ENCODE measurements at regions not wholly inside any gene's neighbourhood (a gene's known extent, or its start where the extent isn't known, plus 50 kb on each side); places are given as distances from the start of the nearest gene placed in this dataset.

- peak in 3 of 7 donors; percentile 34 to 75 (median 45) for DNase-seq
- Histone ChIP-seq H3K4me1 (replicated peaks in 1 of 2) (peaks cover 5 to 22% of the 10 kb centered on the region in 2 donors), H3K27ac (peak overlapping the region in 2 of 5 donors; percentile 34 to 54), H3K9me3 (replicated peaks in 1 of 3) (no peaks in the 10 kb centered on the region), H3K4me3 (no peak overlapping the region), H3K27me3 (no peaks in the 10 kb centered on the region), H3K36me3 (replicated peaks in 1 of 2) (no peaks in the 10 kb centered on the region)
- intact Hi-C loops (cut with DNase I): no loop called here
- 59 to 93% (median 74%) methylated on average over 1 to 5 of the region's 5 CpGs for WGBS, 4 donors
- TF ChIP-seq, protein P1, sequence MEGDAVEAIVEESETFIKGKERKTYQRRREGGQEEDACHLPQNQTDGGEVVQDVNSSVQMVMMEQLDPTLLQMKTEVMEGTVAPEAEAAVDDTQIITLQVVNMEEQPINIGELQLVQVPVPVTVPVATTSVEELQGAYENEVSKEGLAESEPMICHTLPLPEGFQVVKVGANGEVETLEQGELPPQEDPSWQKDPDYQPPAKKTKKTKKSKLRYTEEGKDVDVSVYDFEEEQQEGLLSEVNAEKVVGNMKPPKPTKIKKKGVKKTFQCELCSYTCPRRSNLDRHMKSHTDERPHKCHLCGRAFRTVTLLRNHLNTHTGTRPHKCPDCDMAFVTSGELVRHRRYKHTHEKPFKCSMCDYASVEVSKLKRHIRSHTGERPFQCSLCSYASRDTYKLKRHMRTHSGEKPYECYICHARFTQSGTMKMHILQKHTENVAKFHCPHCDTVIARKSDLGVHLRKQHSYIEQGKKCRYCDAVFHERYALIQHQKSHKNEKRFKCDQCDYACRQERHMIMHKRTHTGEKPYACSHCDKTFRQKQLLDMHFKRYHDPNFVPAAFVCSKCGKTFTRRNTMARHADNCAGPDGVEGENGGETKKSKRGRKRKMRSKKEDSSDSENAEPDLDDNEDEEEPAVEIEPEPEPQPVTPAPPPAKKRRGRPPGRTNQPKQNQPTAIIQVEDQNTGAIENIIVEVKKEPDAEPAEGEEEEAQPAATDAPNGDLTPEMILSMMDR (IDR thresholded peaks at IDR 0.05): no peak
- no peak for TF ChIP-seq POLR2A (IDR thresholded peaks at IDR 0.05)
Measured at GRCh38 chr1:201737352-201738060, 91.5 kb upstream of the IPO9 start.

DNA sequence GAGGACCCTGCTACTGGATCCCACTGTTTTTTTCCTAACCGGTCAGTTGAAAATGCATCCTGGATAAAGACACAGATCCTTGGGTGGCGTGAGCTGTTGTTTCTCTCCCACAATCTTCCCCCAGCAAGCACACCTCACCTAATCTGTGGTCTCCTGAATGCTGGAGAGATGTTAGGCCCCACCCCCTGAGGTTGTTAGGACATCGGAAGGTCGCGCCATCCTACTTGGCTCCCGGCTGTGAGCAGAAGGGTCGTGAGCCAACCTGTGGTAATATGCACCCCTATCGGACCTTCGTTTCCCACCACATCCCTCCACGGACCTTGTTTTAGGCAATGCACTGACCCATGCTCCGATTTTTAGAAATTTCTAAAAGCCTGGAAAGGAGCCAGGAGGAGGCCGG lies 89.9 kb upstream of the IPO9 start:
- TF ChIP-seq, protein P1 (IDR thresholded peaks at IDR 0.05): no peak
- TF ChIP-seq POLR2A (IDR thresholded peaks at IDR 0.05): no peak
- intact Hi-C loops (cut with DNase I): no loop called here
- no peak for DNase-seq
- Histone ChIP-seq H3K9me3 (replicated peaks in 1 of 3) (no peaks in the 10 kb centered on the region), H3K4me1 (replicated peaks in 1 of 2) (peaks cover 5 to 22% of the 10 kb centered on the region in 2 donors), H3K36me3 (replicated peaks in 1 of 2) (no peaks in the 10 kb centered on the region), H3K27ac (peak overlapping the region in 2 of 5 donors; percentile 20 to 49), H3K27me3 (no peaks in the 10 kb centered on the region), H3K4me3 (peak overlapping the region in 1 of 4 donors; percentile 62)
- WGBS, 4 donors: 37 to 59% (median 48%) methylated on average over 10 to 12 of the region's 12 CpGs

DNA sequence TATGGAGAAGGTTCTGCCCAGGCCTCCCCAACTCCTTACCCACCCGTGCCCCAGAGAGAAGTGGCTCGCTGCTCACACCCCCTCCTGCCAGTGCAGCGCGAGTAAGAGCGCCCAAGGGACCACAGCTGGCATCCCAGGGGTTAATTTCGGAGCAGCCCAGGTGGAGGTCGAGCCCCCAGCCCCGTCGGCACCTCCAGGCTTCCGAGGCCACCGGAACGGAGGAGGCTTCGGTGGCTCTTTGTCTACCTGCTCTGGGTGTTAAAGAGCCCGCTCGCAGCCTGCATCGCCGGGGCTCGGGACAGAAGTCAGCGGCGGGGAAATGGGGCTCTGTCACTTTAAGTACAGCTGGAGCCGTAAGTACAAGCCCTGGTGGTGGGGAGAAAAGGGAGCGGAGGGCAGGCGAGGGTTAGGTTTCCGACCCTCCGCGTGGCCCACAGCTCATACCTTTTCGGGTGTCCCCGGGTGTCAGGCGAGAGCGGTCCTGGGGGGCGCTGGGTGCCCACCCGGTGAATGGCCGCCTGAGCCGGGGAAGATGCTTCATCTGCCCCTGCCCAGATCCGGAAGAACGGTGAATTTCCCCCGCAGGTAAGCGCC lies 89.4 kb upstream of the IPO9 start:
- intact Hi-C loops (cut with DNase I): no loop called here
- Histone ChIP-seq H3K27ac (peak overlapping the region in 2 of 5 donors; percentile 49 to 73), H3K9me3 (replicated peaks in 1 of 3) (no peaks in the 10 kb centered on the region), H3K4me1 (replicated peaks in 1 of 2) (peaks cover 5 to 22% of the 10 kb centered on the region in 2 donors), H3K36me3 (replicated peaks in 1 of 2) (no peaks in the 10 kb centered on the region), H3K27me3 (no peaks in the 10 kb centered on the region), H3K4me3 (peak overlapping the region in 2 of 4 donors; percentile 39 to 62)
- DNase-seq: peak in 5 of 7 donors; percentile 30 to 79 (median 57)
- WGBS, 4 donors: 0 to 3% (median 2%) methylated on average over 13 to 38 of the region's 38 CpGs
- TF ChIP-seq POLR2A (IDR thresholded peaks at IDR 0.05): no peak
- TF ChIP-seq, protein P1 (IDR thresholded peaks at IDR 0.05): no peak

DNA sequence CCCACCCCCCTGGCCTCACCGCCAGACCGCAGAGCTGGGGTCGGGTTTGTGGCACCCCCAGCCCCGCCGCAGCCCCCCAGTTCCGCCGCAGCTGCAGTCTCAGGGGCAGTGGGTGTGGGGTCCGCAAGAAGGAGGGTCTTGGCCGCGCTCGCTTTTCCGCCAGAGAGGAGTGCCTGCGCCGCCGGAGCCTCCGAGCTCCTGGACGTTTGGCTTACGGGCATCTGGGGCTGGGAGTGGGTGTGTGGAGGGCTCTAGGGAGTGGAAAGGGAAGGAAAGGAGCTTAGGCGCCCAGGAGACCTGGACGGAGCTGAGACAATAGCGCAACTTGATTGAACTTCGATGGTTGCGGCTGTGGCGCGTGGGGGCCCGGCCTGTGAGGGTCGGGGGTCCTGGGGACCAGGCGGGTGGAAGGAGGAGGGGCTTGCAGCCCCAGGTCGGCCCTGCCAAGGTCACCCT lies 88.8 kb upstream of the IPO9 start:
- TF ChIP-seq, protein P1 (IDR thresholded peaks at IDR 0.05): no peak
- TF ChIP-seq POLR2A (IDR thresholded peaks at IDR 0.05): no peak
- H3K9me3 ChIP-seq (replicated peaks in 1 of 3): no peaks in the 10 kb centered on the region
- H3K4me1 ChIP-seq (replicated peaks in 1 of 2): peaks cover 5 to 22% of the 10 kb centered on the region in 2 donors
- no peaks in the 10 kb centered on the region for H3K27me3 ChIP-seq
- no peak for DNase-seq
- H3K36me3 ChIP-seq (replicated peaks in 1 of 2): no peaks in the 10 kb centered on the region
- 1 to 6% (median 3%) methylated on average over 12 to 29 of the region's 29 CpGs for WGBS, 4 donors
- peak overlapping the region in 2 of 4 donors; percentile 39 to 62 for H3K4me3 ChIP-seq
- H3K27ac ChIP-seq: peak overlapping the region in 2 of 5 donors; percentile 49 to 73
- intact Hi-C loops (cut with DNase I): no loop called here
